GM21576 (cell line): ENCODE measurements at regions not wholly inside any gene's neighbourhood (a gene's known extent, or its start where the extent isn't known, plus 50 kb on each side); places are given as distances from the start of the nearest gene placed in this dataset.

Source experiments
- ATAC-seq: cut with Tn5 transposase; IDR thresholded peaks from one replicate; pipeline ENCODE4 v1.9.1; 2021; ENCODE audit warnings: mild to moderate bottlenecking, moderate library complexity; ENCODE audit not compliant: unreplicated experiment

GRCh38 chr17:51486091-51486490 is 225.7 kb downstream of the UTP18 start:
- no peak for ATAC-seq

- ATAC-seq = no peak
These were observed 226.7 kb downstream of the UTP18 start for GRCh38 chr17:51486885-51487520.

DNA sequence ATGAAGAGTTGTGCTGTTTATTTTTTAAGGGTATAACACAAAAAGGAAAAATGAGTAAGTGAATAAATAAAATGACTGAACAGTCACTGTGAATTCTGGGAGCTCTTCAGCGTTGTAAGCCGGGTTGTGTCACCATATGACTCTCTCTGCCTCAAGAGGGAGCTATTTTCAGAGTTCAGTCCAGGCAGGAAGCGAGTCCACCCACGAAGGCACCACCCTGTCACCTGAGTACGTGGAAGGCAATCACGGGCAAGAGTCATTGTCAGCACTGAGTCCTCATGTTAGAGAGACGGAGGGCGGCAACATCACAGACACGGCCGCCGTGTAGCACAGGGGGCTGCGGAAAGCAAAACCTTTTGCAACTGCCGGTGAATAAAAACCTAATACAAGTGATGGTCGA is 227.6 kb downstream of the UTP18 start:
- no peak for ATAC-seq

GRCh38 chr17:51491416-51491815 is 231.1 kb downstream of the UTP18 start:
- ATAC-seq = no peak

DNA sequence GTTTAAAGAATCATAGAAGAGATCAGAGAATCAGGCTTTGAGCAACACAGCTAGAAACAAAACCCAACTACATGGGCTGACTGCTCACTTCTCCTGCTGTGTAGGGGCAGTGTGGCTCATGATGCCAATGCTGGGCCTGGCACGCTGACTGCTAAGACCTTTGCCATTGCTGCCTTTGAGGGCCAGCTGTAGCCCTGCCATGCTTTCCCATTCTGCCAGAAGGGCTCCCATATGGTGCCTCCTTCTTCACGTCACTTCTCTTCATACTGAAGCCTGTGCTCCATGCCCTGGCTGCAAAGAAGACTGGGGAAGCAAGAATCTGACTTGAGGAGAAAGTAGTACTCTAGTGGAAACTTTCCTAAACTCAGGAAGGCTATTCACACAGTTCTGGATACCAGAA is 232.9 kb downstream of the UTP18 start:
- ATAC-seq = no peak

GRCh38 chr17:51496378-51496777 is 236.0 kb downstream of the UTP18 start:
- no peak for ATAC-seq

- no peak for ATAC-seq
These were observed 239.6 kb downstream of the UTP18 start for GRCh38 chr17:51499897-51500296.

- ATAC-seq = no peak
These were observed 240.1 kb downstream of the UTP18 start for GRCh38 chr17:51500454-51500853.

DNA sequence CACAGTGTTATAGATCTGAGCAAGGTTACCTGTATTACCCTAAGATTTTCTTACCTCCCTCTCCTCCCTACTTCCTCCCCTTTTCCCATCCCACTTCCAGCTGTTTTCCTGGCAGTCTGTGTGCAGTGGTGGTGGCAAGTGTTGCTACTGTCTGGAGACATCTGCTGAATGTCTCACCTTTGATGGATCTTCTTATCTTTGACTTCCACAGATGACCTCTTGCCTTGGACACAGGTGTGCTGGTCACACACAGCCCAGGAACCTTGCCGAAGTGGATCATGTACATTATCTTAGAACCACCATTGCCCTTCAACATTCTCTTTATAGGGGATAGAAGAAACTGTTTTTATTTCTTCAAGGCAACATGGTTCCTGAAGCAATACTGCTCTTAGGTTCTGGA is 245.1 kb downstream of the UTP18 start:
- ATAC-seq = no peak

DNA sequence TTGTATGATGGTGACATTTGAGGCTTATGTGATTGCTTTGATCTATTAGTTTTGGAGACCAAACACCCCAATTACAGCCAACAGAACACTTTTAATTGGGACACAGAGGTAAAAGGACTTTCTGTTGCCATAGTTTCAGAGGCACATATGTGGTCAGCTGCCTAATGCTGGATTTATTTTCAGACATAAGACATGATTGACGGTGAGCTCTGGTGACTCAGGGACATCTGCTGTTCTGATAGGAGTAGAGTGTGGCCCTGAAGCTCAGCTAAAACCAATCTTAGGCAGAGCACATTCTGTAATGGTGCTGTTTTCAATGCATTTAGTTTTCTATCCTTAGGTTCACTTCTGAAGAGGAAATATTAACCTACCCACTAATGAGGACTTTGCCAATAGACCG is 247.1 kb downstream of the UTP18 start:
- ATAC-seq = no peak

DNA sequence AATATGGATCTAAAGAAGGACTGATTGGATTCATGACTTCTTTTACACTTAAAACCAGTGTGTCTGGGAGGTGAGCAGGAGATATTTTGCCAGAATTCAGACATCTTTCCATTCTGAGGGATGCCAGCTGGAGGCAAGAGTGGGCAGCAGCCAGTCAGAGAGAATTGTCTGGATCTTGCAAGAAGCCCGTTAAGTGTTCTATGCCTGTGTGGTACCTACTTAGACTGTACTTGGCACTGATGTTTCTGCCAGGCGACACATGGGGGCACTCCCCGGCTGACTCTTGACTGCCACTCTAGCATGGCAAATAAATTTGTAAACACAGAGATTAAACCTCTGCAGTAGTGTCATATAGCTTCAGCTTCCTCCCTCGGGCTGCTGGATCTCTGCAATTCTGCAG is 247.7 kb downstream of the UTP18 start:
- no peak for ATAC-seq

GRCh38 chr17:51510940-51511339 is 250.6 kb downstream of the UTP18 start:
- ATAC-seq = no peak

DNA sequence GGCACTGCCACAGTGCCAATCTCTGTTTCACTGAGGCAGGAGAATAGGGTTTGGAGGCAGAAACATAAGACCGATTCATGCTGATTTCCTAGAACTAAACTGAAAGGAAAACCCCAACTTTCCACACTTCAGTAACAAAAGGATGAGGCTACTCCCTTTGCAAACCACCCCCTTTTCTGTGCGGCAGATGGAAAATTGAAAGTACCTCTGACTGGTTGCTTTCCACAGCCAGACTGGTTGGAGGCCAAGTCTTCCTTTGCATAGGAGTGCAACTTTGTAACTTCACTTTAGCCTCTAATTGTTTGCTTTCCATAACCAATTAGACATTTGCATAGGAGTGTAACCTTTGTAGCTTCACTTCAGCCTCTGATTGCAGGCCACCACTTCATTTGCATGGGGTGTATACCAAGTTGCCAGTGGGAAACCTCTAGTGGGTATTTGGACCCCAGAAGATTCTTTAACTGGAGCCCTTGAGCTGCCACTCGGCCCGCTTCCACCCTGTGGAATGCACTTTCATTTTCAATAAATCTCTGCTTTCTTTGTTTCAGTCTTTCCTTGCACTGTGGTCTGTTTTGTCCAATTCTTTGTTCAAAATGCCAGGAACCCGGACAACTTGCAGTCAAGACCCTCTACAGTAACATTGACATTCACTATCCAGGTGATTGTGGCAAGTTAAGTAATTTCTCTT is 252.0 kb downstream of the UTP18 start:
- ATAC-seq = no peak

DNA sequence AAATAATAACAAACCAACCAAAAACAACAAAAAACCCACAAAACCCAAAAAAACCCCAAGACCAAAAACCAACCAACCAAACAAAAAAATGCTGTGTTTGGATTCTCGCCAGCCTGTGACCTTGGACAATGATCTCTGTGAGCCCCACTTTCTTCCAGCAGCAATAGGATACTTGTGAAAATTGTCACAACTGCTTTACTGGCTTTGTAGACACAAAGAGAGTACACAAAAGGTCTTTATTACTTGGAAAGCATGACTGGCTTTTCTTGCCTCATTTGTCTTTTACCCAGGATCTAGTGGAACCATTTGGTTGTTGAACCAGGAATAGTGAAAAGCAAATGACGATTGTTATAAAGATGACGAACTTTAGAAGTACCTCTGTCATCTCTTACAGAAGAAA is 256.6 kb downstream of the UTP18 start:
- no peak for ATAC-seq

DNA sequence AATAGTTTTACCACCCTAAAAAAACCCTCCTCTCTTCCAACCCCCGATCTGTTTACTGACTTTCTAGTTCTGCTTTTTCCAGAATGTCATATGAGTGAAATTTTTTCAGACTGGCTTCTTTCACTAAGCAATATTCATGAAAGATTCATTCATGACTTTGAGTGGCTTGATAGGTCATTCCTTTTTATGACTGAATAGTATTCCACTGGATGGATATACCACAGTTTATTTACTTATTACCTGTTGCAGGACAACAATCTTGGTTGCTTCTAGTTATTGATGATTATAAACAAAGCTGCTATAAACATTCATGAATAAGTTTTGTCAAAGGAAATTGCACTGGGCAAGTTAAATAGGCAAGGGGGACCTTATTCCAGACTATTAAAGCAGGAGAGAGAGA is 264.2 kb downstream of the UTP18 start:
- ATAC-seq = no peak

DNA sequence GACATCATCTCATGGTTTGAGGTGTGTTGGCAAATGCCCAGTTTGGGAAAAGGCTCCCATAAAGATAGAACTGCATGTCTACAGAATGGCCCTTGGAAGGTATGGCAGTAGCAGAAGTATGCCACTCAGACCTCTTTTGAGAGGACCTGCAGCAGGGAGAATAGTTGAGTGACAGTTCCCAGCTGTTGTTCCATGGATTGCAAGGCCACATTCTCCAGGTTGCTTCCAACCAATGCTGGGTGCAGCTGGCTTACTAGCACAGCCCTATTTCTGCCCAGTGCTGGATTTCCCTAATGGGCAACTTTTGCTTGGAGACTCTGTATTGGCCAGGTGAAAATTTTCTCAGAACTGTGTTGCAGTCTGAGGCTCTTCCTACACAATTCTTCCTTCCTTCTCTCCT is 266.2 kb downstream of the UTP18 start:
- ATAC-seq = no peak

DNA sequence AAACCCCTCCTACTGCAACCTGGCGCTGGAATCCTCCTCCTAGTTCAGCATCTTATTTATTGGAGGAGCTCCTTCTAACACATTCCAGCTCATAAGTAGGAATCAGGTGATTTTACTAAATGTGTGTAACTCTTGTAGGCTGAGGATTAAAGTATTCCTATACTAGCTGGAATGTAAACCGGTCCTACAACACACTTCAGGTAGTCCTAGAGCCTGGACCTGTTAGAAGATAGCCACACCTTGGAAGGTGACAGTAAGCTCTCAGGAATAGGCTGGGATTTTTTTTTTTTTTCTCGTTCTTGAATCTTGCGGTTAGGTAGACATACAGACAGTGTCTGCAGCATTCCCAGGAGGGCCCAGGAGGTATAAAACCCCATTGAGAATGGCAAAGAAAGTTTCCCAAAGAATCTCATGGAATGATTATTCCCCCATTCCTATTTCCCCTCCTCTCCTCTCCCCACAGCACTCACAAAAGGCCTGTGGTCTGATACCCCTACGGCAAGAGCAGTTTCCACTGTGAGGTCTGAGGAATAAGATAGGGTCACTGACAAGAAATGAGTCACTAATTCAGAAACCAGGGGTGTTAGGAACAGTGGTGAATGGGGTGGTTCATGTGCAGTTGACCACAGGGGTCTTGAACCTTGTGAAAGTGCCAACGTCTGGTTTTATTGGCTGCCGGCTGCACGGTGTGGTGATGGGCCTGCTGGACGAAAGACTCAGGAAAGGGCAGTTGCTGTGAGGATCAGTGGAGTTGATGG is 267.1 kb downstream of the UTP18 start:
- ATAC-seq = no peak

- no peak for ATAC-seq
These were observed 267.8 kb downstream of the UTP18 start for GRCh38 chr17:51528111-51528510.

GRCh38 chr17:51533219-51533618 is 272.9 kb downstream of the UTP18 start:
- no peak for ATAC-seq

DNA sequence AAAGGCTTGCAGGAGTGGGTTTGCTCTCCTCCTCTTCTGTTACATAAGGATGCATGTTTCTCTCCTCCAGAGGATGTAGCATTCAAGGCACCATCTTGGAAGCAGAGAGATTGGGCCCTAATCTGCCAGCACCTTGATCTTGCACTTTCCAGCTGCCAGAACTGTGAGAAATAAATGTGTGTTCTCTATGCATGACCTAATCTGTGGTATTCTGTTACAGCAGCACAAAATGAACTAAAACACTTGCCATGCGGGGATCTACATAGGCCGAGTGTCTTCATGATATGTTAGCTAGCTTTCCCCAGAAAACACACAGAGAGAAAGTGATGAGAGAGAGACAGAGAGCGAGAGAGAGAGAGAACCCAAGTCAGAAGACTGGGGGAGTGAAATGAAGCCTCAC is 273.5 kb downstream of the UTP18 start:
- ATAC-seq = no peak

- ATAC-seq = no peak
These were observed 276.3 kb downstream of the UTP18 start for GRCh38 chr17:51536627-51537026.

- no peak for ATAC-seq
These were observed 277.7 kb downstream of the UTP18 start for GRCh38 chr17:51537996-51538550.
